ENCODE measurements at regions not wholly inside any gene's neighbourhood (a gene's known extent, or its start where the extent isn't known, plus 50 kb on each side); places are given as distances from the start of the nearest gene placed in this dataset.

GRCh38 chr18:46281185-46282176 is 177.3 kb downstream of the HAUS1 start:
- TF ChIP-seq CTCF (conservative IDR thresholded peaks at IDR 0.05; ENCODE audit: low read depth, low read length) (peak; percentile 64), EZH2phosphoT487 (IDR thresholded peaks at IDR 0.05; ENCODE audit: borderline replicate concordance, low read length) (no peak)
